Endothelial cell of umbilical vein (primary cell): ENCODE measurements at regions not wholly inside any gene's neighbourhood (a gene's known extent, or its start where the extent isn't known, plus 50 kb on each side); places are given as distances from the start of the nearest gene placed in this dataset.

Experiments used
- BruUV-seq: library from RNA; stranded (reverse); fragments of 400-500 nt; replicated peaks from 2 replicates; lab custom pipeline; 2021; lab: Mats Ljungman, UMichigan
- CTCF ChIA-PET: fragments of 300-600, 350-600 bp; sonication (Branson Sonifier 250); formaldehyde crosslinking; loops from one replicate; lab custom pipeline; 2021; ENCODE audit warnings: antibody characterized with exemption, inconsistent platforms; lab: Charles Lee
- POLR2A ChIA-PET: fragments of 300-600, 350-600 bp; sonication (Branson Sonifier 250); formaldehyde crosslinking; loops from one replicate; lab custom pipeline; 2021; ENCODE audit warnings: antibody characterized with exemption, inconsistent platforms; lab: Charles Lee
- DNase-seq: peaks from one replicate; pipeline ENCODE4 v3.0.0-alpha.2; 2011; ENCODE audit warnings: low read depth, low spot score
- FAIRE-seq: peaks from 2 replicates; lab custom pipeline; 2011; peaks lifted over from hg19 to GRCh38; lab: Jason Lieb, UNC
- H2AFZ ChIP-seq: 2 replicates; pipeline ENCODE4 v1.6.0; 2012; ENCODE audit warnings: low read depth, low read length, control low read depth, inconsistent platforms
- H3K27ac ChIP-seq: 2 replicates; pipeline ENCODE4 v1.5.1; 2011; ENCODE audit warnings: low read depth, mild to moderate bottlenecking, control low read depth, low read length, moderate library complexity; ENCODE audit not compliant: insufficient read depth
- H3K27me3 ChIP-seq, 2 experiments: 2 replicates each; pipeline versions ENCODE4 v1.6.0 to v1.6.1; 2011; ENCODE audit warnings: low read length in 2 of 2, mixed read lengths in 1 of 2; ENCODE audit not compliant: control insufficient read depth in 2 of 2, insufficient read depth in 2 of 2
- H3K36me3 ChIP-seq, 2 experiments: 2 replicates in 1 of 2; 3 replicates in 1 of 2; pipeline ENCODE4 v1.5.1; 2011; ENCODE audit warnings: low read length in 2 of 2, mild to moderate bottlenecking in 1 of 2, moderate library complexity in 1 of 2; ENCODE audit not compliant: control insufficient read depth in 2 of 2, insufficient read depth in 2 of 2; ENCODE audit errors: extremely low read depth in 1 of 2
- H3K4me1 ChIP-seq: 3 replicates; pipeline ENCODE4 v1.5.1; 2011; ENCODE audit warnings: mild to moderate bottlenecking, low read length; ENCODE audit not compliant: control insufficient read depth, insufficient read depth; ENCODE audit errors: extremely low read depth
- H3K4me2 ChIP-seq: 2 replicates; pipeline ENCODE4 v1.6.1; 2011; ENCODE audit warnings: low read length, control low read depth, mixed read lengths; ENCODE audit not compliant: insufficient read depth
- H3K4me3 ChIP-seq, 3 experiments: fragments of 200-600 bp in 1 of 3; sonication (generic), shearing (Covaris generic) in 1 of 3; replicated peaks in 1 of 3; 2 replicates each; pipeline ENCODE4 v1.5.1; 2011 to 2016; ENCODE audit warnings: control low read depth in 3 of 3, low read length in 3 of 3, mild to moderate bottlenecking in 2 of 3, inconsistent platforms in 1 of 3, low read depth in 1 of 3, moderate library complexity in 1 of 3; ENCODE audit not compliant: insufficient read depth in 1 of 3
- H3K79me2 ChIP-seq: 2 replicates; pipeline ENCODE4 v1.6.0; 2012; ENCODE audit warnings: low read length, inconsistent platforms; ENCODE audit not compliant: control insufficient read depth, insufficient read depth
- H3K9ac ChIP-seq: replicated peaks from 2 replicates; pipeline ENCODE3; 2011; ENCODE audit warnings: low read length, control low read depth; ENCODE audit not compliant: insufficient read depth; ENCODE audit errors: extremely low read depth
- H3K9me1 ChIP-seq: replicated peaks from 3 replicates; pipeline ENCODE4 v1.6.0; 2011; ENCODE audit warnings: mild to moderate bottlenecking, low read length; ENCODE audit not compliant: control insufficient read depth, insufficient read depth; ENCODE audit errors: extremely low read depth
- H3K9me3 ChIP-seq: replicated peaks from 2 replicates; pipeline ENCODE4 v1.5.1; 2012; ENCODE audit warnings: low read length, inconsistent platforms; ENCODE audit not compliant: control insufficient read depth, insufficient read depth
- H4K20me1 ChIP-seq: replicated peaks from 2 replicates; pipeline ENCODE3; 2011; ENCODE audit warnings: mild to moderate bottlenecking, low read length; ENCODE audit not compliant: control insufficient read depth, insufficient read depth; ENCODE audit errors: extremely low read depth
- CTCF ChIP-seq, 2 donors: IDR thresholded peaks; 1 replicate in 1 of 2; 2 replicates in 1 of 2; pipeline ENCODE4 v1.5.1; 2011; ENCODE audit warnings: low read length in 2 of 2, mild to moderate bottlenecking in 2 of 2, moderate library complexity in 2 of 2, control low read depth in 1 of 2, inconsistent platforms in 1 of 2, low read depth in 1 of 2; ENCODE audit not compliant: insufficient read depth in 1 of 2; ENCODE audit errors: extremely low read depth in 1 of 2
- EZH2 ChIP-seq: IDR thresholded peaks from 2 replicates; pipeline ENCODE4 v1.6.1; 2012; ENCODE audit warnings: borderline replicate concordance, low read depth, mild to moderate bottlenecking, moderate library complexity, low read length, inconsistent platforms; ENCODE audit not compliant: severe bottlenecking
- GATA2 ChIP-seq: IDR thresholded peaks from 2 replicates; pipeline ENCODE4 v1.7.0; 2011; ENCODE audit warnings: low read depth, mild to moderate bottlenecking, moderate library complexity, mixed read lengths, low read length; ENCODE audit not compliant: insufficient read length, insufficient read depth
- MYC ChIP-seq: IDR thresholded peaks from one replicate; pipeline ENCODE4 v1.6.1; 2011; ENCODE audit warnings: mild to moderate bottlenecking, low read depth, low read length
- POLR2A ChIP-seq: IDR thresholded peaks from 2 replicates; pipeline ENCODE4 v1.6.1; 2012; ENCODE audit warnings: low read depth, mild to moderate bottlenecking, control low read depth, low read length
- POLR2AphosphoS5 ChIP-seq: IDR thresholded peaks from 2 replicates; pipeline ENCODE4 v1.6.1; 2012; ENCODE audit warnings: low read depth, mild to moderate bottlenecking, control low read depth, low read length, moderate library complexity; ENCODE audit not compliant: insufficient read depth
- dilution Hi-C: fragments of 300-500 bp; cut with MboI; formaldehyde crosslinking; loops from one replicate; pipeline ENCODE4 v1.15.0; 2019; ENCODE audit warnings: low sequenced_read_pairs; ENCODE audit not compliant: extremely low pct_ligation_motif_present
- intact Hi-C: fragments of 100-400 bp; cut with micrococcal nuclease; formaldehyde crosslinking; loops from one replicate; pipeline ENCODE4 v1.10.0; 2022

- no peak for TF ChIP-seq CTCF (IDR thresholded peaks at IDR 0.05; ENCODE audit: extremely low read depth in 1 of 2, insufficient read depth in 1 of 2, low read depth in 1 of 2, low read length in 2 of 2)
- TF ChIP-seq POLR2AphosphoS5, result no peak
- dilution Hi-C loops, result no loop called here
- CTCF ChIA-PET, result no interaction called here
These were observed 248.7 kb downstream of the FZD1 start for GRCh38 chr7:91512958-91513357.

GRCh38 chr7:91514591-91514990 lies 250.4 kb downstream of the FZD1 start:
- CTCF ChIA-PET, result no interaction called here
- H3K27ac ChIP-seq, result no peak overlapping the region
- H3K4me2 ChIP-seq, result no peak overlapping the region
- H3K9me1 ChIP-seq, result no peaks in the 10 kb centered on the region
- TF ChIP-seq EZH2 (no peak), POLR2AphosphoS5 (no peak), MYC (no peak), POLR2A (no peak), GATA2 (no peak)
- no peaks in the 10 kb centered on the region for H3K27me3 ChIP-seq
- H3K4me3 ChIP-seq, result no peak overlapping the region
- no peak for FAIRE-seq
- H3K79me2 ChIP-seq, result no peaks in the 10 kb centered on the region
- H2AFZ ChIP-seq, result no peak overlapping the region
- POLR2A ChIA-PET, result no interaction called here
- intact Hi-C loops (no loop called here), dilution Hi-C loops (no loop called here)
- no peaks in the 10 kb centered on the region for H3K4me1 ChIP-seq
- no peak for DNase-seq
- H3K36me3 ChIP-seq, result no peaks in the 10 kb centered on the region
- H4K20me1 ChIP-seq, result no peaks in the 10 kb centered on the region
- no peaks in the 10 kb centered on the region for H3K9me3 ChIP-seq
- BruUV-seq, result no TSS peak
- no peak overlapping the region for H3K9ac ChIP-seq

More at GRCh38 chr7:91512958-91513357, 248.7 kb downstream of the FZD1 start:
- H3K9ac ChIP-seq, result no peak overlapping the region
- H3K36me3 ChIP-seq, result no peaks in the 10 kb centered on the region
- H3K9me1 ChIP-seq, result no peaks in the 10 kb centered on the region
- no peaks in the 10 kb centered on the region for H3K27me3 ChIP-seq
- no peaks in the 10 kb centered on the region for H3K79me2 ChIP-seq
- no TSS peak for BruUV-seq
- H3K4me1 ChIP-seq, result no peaks in the 10 kb centered on the region
- no peak for FAIRE-seq
- intact Hi-C loops, result no loop called here
- no peaks in the 10 kb centered on the region for H3K9me3 ChIP-seq
- no peak overlapping the region for H3K4me2 ChIP-seq
- DNase-seq, result no peak
- no peaks in the 10 kb centered on the region for H4K20me1 ChIP-seq
- no peak overlapping the region for H2AFZ ChIP-seq
- no peak overlapping the region for H3K4me3 ChIP-seq
- no peak overlapping the region for H3K27ac ChIP-seq
- POLR2A ChIA-PET, result no interaction called here
